BE2C (cell line): ENCODE measurements at regions not wholly inside any gene's neighbourhood (a gene's known extent, or its start where the extent isn't known, plus 50 kb on each side); places are given as distances from the start of the nearest gene placed in this dataset.

Source experiments
- DNase-seq: peaks from one replicate; pipeline ENCODE4 v3.0.0-alpha.2; 2020
- H3K27me3 ChIP-seq: fragments of 250-450 bp; sonication (Bioruptor Pico); 2 replicates; pipeline ENCODE4 v1.5.1; 2020; ENCODE audit warnings: mild to moderate bottlenecking
- H3K36me3 ChIP-seq: fragments of 250-450 bp; sonication (Bioruptor Pico); 2 replicates; pipeline ENCODE4 v1.5.1; 2020; ENCODE audit warnings: mild to moderate bottlenecking
- H3K4me1 ChIP-seq: fragments of 250-450 bp; sonication (Bioruptor Pico); 2 replicates; pipeline ENCODE4 v1.5.1; 2020
- H3K4me3 ChIP-seq: 2 replicates; pipeline ENCODE4 v1.5.1; 2011; ENCODE audit warnings: low read depth, low read length
- H3K9me3 ChIP-seq: fragments of 250-450 bp; sonication (Bioruptor Pico); 2 replicates; pipeline ENCODE4 v1.5.1; 2020
- CTCF ChIP-seq: IDR thresholded peaks from 2 replicates; pipeline ENCODE4 v1.5.1; 2012; ENCODE audit warnings: mild to moderate bottlenecking, low read depth, low read length

- Histone ChIP-seq H3K9me3 (no peaks in the 10 kb centered on the region), H3K4me1 (peaks cover 3% of the 10 kb centered on the region; the same call in 1 of the 2 replicates), H3K36me3 (no peaks in the 10 kb centered on the region), H3K4me3 (no peak overlapping the region), H3K27me3 (no peaks in the 10 kb centered on the region)
- TF ChIP-seq CTCF, result no peak
- no peak for DNase-seq
These were observed 243.6 kb upstream of the PODXL start for GRCh38 chr7:131800008-131800407.

GRCh38 chr7:131797841-131798240, 241.4 kb upstream of the PODXL start:
- Histone ChIP-seq H3K27me3 (no peaks in the 10 kb centered on the region), H3K4me3 (no peak overlapping the region), H3K36me3 (no peaks in the 10 kb centered on the region), H3K4me1 (peaks cover 3% of the 10 kb centered on the region; the same call in 1 of the 2 replicates), H3K9me3 (no peaks in the 10 kb centered on the region)
- TF ChIP-seq CTCF, result no peak
- DNase-seq, result no peak

GRCh38 chr7:131795400-131795799, 239.0 kb upstream of the PODXL start:
- no peaks in the 10 kb centered on the region for H3K27me3 ChIP-seq
- no peak overlapping the region for H3K4me3 ChIP-seq
- H3K36me3 ChIP-seq, result no peaks in the 10 kb centered on the region
- H3K9me3 ChIP-seq, result no peaks in the 10 kb centered on the region
- TF ChIP-seq CTCF, result no peak
- H3K4me1 ChIP-seq, result peaks cover under 1% of the 10 kb centered on the region; the same call in 1 of the 2 replicates
- no peak for DNase-seq

- H3K27me3 ChIP-seq, result no peaks in the 10 kb centered on the region
- no peak overlapping the region for H3K4me3 ChIP-seq
- no peak for TF ChIP-seq CTCF
These were observed 235.9 kb upstream of the PODXL start for GRCh38 chr7:131792311-131792710.

GRCh38 chr7:131787101-131787500, 230.7 kb upstream of the PODXL start:
- no peak for TF ChIP-seq CTCF
- Histone ChIP-seq H3K4me3 (no peak overlapping the region), H3K27me3 (peaks cover 3% of the 10 kb centered on the region; the same call in 1 of the 2 replicates), H3K4me1 (no peaks in the 10 kb centered on the region), H3K36me3 (no peaks in the 10 kb centered on the region), H3K9me3 (no peaks in the 10 kb centered on the region)
- no peak for DNase-seq

More at GRCh38 chr7:131792311-131792710, 235.9 kb upstream of the PODXL start:
- H3K9me3 ChIP-seq, result no peaks in the 10 kb centered on the region
- H3K36me3 ChIP-seq, result no peaks in the 10 kb centered on the region
- no peaks in the 10 kb centered on the region for H3K4me1 ChIP-seq
- DNase-seq, result no peak

GRCh38 chr7:131786204-131786603, 229.8 kb upstream of the PODXL start:
- Histone ChIP-seq H3K27me3 (peaks cover 12% of the 10 kb centered on the region), H3K4me3 (no peak overlapping the region), H3K9me3 (no peaks in the 10 kb centered on the region), H3K4me1 (no peaks in the 10 kb centered on the region), H3K36me3 (no peaks in the 10 kb centered on the region)
- no peak for DNase-seq
- TF ChIP-seq CTCF, result no peak
